NCI-H82 (cell line): ENCODE measurements at regions not wholly inside any gene's neighbourhood (a gene's known extent, or its start where the extent isn't known, plus 50 kb on each side); places are given as distances from the start of the nearest gene placed in this dataset.

Experiments
- DNase-seq: peaks from one replicate; lab custom pipeline; 2025; lab: John Stamatoyannopoulos, UW

- peak; percentile 4 for DNase-seq
Measured at GRCh38 chr7:125033506-125033905, 103.9 kb upstream of the POT1 start.

GRCh38 chr7:125032943-125033342 lies 103.3 kb upstream of the POT1 start:
- no peak for DNase-seq

GRCh38 chr7:125030756-125031387 lies 101.2 kb upstream of the POT1 start:
- no peak for DNase-seq

GRCh38 chr7:125025620-125026019 lies 96.0 kb upstream of the POT1 start:
- no peak for DNase-seq

- DNase-seq = no peak
Measured at GRCh38 chr7:125020801-125021200, 91.2 kb upstream of the POT1 start.

DNA sequence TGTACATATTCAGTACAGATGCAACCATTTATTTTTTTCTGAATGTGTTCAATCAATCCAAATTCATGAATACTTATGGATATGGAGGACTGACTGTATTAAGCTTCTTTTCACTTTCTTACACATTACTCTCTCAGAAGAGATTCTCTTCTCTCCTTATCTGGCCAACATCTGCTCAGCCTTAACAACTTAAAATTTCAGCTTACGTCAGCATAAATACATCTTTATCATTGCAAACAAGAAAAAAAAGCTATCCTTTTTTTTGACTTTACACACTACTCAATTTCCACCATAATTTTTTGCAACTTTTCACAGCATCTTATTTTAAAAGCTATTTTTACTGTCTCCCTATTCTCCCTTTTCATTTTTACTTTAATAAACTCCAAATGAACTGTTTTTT lies 80.9 kb upstream of the POT1 start:
- DNase-seq = no peak

- peak; percentile 52 for DNase-seq
Measured at GRCh38 chr7:124996778-124997177, 67.2 kb upstream of the POT1 start.

GRCh38 chr7:124992851-124993562 lies 63.4 kb upstream of the POT1 start:
- no peak for DNase-seq

- DNase-seq = no peak
Measured at GRCh38 chr7:124989911-124990310, 60.3 kb upstream of the POT1 start.
